ENCODE measurements at regions not wholly inside any gene's neighbourhood (a gene's known extent, or its start where the extent isn't known, plus 50 kb on each side); places are given as distances from the start of the nearest gene placed in this dataset.
"Not testable (repeated sequence)": the region's sequence is repeated elsewhere in the genome, so short reads cannot be mapped to it uniquely, and the experiment has no call there.

- H3K9me3 ChIP-seq, result not testable (repeated sequence)
These were observed 129.1 kb downstream of the CCT8L2 start for GRCh38 chr22:16463472-16463871.

GRCh38 chr22:16447451-16447850 is 145.2 kb downstream of the CCT8L2 start:
- H3K9me3 ChIP-seq; DNase-seq (ENCODE audit: extremely low spot score in 2 of 2); intact Hi-C loops (cut with DNase I); H3K4me3 ChIP-seq; H3K4me1 ChIP-seq; H3K27me3 ChIP-seq; H3K36me3 ChIP-seq; H3K27ac ChIP-seq: not testable (repeated sequence)

More at GRCh38 chr22:16463472-16463871, 129.1 kb downstream of the CCT8L2 start:
- H3K4me3 ChIP-seq; H3K36me3 ChIP-seq; DNase-seq (ENCODE audit: extremely low spot score in 2 of 2); H3K27ac ChIP-seq; intact Hi-C loops (cut with DNase I); H3K27me3 ChIP-seq; H3K4me1 ChIP-seq: not testable (repeated sequence)

GRCh38 chr22:16446755-16447440 is 145.7 kb downstream of the CCT8L2 start:
- H3K27me3 ChIP-seq; H3K36me3 ChIP-seq; H3K27ac ChIP-seq; H3K4me1 ChIP-seq; H3K9me3 ChIP-seq; DNase-seq (ENCODE audit: extremely low spot score in 2 of 2); intact Hi-C loops (cut with DNase I); H3K4me3 ChIP-seq: not testable (repeated sequence)

DNA sequence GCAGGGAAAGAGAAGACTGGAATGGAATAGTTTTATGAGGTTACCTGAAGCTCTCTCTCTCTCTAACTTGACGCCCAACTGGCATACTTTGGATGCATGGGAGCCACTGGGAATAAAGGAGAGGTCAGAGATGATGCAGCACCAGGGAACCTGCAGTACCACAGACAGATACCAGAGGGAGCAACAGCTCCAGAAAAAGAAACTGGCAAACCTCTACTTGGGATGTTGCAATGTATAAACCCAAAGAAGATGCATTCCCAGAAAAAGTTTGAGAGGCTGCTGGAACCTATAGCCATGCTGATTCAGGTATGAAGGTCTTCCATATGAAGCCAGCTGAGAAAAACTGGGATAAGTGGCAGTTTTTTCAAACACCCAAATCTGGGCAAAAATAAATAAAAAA is 151.6 kb downstream of the CCT8L2 start:
- H3K36me3 ChIP-seq; H3K4me1 ChIP-seq; H3K27me3 ChIP-seq; H3K9me3 ChIP-seq; H3K4me3 ChIP-seq; intact Hi-C loops (cut with DNase I); H3K27ac ChIP-seq; DNase-seq (ENCODE audit: extremely low spot score in 2 of 2): not testable (repeated sequence)
- TF ChIP-seq CTCF (IDR thresholded peaks at IDR 0.05), result peak in 1 of 3 experiments; percentile 7

DNA sequence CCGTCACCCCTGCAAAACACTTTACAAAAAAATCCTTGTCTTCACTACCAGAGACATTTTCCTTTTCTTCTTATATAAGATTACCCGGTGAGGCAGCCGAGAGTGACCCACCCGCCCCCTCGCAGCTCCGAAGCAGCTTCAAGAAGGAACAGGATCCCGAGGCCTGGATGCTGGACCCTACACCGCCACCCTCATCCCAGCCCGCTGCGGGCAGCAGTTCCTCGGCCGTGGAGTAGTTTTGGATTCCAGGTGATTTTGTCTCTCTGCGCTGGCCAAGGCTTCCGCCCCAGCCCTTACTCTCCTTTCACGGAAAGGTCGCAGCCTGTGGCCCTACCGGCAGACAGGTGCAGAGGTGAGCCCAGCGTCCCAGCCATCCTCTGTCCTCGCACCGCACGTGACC is 169.1 kb downstream of the CCT8L2 start:
- H3K9me3 ChIP-seq; H3K27me3 ChIP-seq; intact Hi-C loops (cut with DNase I); DNase-seq (ENCODE audit: extremely low spot score in 2 of 2); H3K4me3 ChIP-seq; H3K27ac ChIP-seq; H3K4me1 ChIP-seq; H3K36me3 ChIP-seq: not testable (repeated sequence)

DNA sequence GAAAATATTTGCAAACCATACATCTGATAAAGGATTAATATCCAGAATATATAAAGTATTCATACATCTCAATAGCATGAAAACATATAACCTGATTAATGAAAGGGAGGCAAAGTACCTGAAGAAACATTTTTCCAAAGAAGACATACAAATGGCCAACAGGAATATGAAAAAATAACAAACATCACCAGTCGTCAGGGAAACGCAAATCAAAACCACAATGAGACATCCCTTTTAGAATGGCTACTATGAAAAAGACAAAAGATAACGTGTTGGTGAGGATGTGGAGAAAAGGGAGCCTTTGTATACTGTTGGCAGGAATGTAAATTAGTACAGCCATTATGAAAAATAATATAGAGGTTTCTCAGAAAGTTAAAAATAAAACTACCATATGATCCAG is 175.1 kb downstream of the CCT8L2 start:
- H3K27me3 ChIP-seq; H3K27ac ChIP-seq; H3K4me1 ChIP-seq; H3K4me3 ChIP-seq; intact Hi-C loops (cut with DNase I); H3K36me3 ChIP-seq; DNase-seq (ENCODE audit: extremely low spot score in 2 of 2); H3K9me3 ChIP-seq: not testable (repeated sequence)

DNA sequence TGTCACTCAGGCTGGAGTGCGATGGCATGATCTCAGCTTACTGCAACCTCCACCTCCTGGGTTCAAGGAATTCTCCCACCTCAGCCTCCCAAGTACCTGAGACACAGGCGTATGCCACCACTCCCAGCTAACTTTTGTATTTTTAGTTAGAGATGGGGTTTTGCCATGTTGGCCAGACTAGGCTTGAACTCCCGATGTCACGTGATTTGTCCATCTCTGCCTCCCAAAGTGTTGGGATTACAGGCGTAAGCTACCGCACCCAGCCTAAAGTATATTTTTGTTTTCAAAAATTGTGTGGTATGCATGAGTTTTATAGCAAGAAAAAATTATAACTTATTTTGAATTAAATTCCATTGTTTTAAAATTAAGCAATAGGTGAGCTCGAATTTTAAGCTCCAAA is 188.0 kb downstream of the CCT8L2 start:
- H3K27me3 ChIP-seq; H3K27ac ChIP-seq; H3K4me1 ChIP-seq; H3K9me3 ChIP-seq; intact Hi-C loops (cut with DNase I); DNase-seq (ENCODE audit: extremely low spot score in 2 of 2); H3K36me3 ChIP-seq; H3K4me3 ChIP-seq: not testable (repeated sequence)

GRCh38 chr22:16403661-16404060 is 188.9 kb downstream of the CCT8L2 start:
- H3K4me1 ChIP-seq; intact Hi-C loops (cut with DNase I); DNase-seq (ENCODE audit: extremely low spot score in 2 of 2); H3K27me3 ChIP-seq; H3K27ac ChIP-seq; H3K36me3 ChIP-seq; H3K9me3 ChIP-seq; H3K4me3 ChIP-seq: not testable (repeated sequence)

DNA sequence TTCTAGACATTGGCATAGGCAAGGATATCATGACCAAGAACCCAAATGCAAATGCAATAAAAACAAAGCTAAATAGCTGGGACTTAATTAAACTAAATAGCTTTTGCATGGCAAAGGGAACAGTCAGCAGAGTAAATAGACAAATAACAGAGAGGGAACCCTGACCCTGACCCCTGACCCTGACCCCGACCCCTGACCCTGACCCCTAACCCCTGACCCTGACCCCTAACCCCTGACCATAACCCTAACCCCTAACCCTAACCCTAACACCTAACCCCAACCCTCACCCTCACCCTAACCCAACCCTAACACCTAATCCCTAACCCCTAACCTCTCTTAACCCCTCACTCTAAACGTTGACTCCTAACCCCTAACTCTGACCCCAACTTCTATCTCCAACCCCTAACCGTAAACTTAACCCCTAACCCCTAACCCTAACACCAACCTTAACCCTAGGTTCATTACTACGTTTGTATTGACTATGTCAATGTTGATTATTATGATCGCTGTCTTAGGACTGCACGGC is 189.7 kb downstream of the CCT8L2 start:
- H3K4me3 ChIP-seq; intact Hi-C loops (cut with DNase I); H3K4me1 ChIP-seq; H3K27ac ChIP-seq; DNase-seq (ENCODE audit: extremely low spot score in 2 of 2); H3K27me3 ChIP-seq; H3K9me3 ChIP-seq; H3K36me3 ChIP-seq: not testable (repeated sequence)

GRCh38 chr22:16393476-16393875 is 199.1 kb downstream of the CCT8L2 start:
- H3K27me3 ChIP-seq; H3K4me3 ChIP-seq; H3K9me3 ChIP-seq; H3K36me3 ChIP-seq; H3K4me1 ChIP-seq; H3K27ac ChIP-seq; DNase-seq (ENCODE audit: extremely low spot score in 2 of 2); intact Hi-C loops (cut with DNase I): not testable (repeated sequence)

- H3K4me1 ChIP-seq; H3K9me3 ChIP-seq; H3K4me3 ChIP-seq; H3K36me3 ChIP-seq; H3K27ac ChIP-seq; DNase-seq (ENCODE audit: extremely low spot score in 2 of 2); H3K27me3 ChIP-seq; intact Hi-C loops (cut with DNase I): not testable (repeated sequence)
These were observed 201.1 kb downstream of the CCT8L2 start for GRCh38 chr22:16391417-16391930.

DNA sequence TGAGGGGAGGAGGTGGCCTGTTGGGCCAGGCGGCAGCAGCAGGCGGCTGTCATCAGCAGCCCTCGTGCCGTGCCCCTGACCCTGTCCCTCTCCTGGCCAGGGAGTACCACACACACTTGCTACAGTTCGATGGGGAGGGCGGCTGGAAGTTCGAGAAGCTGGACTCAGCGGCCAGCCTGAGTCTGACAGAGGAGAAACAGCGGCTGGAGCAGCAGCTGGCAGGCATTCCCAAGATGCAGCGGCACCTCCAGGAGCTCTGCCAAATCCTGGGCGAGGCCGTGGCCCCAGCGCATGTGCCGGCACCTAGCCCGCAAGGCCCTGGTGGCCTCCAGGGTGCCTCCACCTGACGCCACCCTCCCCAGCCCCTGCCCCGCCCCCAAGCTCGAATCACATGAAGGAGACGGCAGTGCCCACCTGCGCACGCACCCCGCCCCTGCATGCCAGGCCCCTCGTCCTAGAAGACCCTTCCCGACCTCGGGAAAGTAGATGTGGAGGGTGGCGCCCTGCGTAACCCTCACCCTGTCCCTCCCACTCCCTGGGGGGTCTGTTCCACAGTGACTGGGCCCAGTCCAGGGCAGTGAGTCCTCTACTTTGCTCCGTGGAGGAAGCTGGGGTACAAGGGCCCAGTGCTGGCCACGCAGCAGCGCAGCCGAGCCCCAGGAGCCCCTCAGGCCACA is 201.9 kb downstream of the CCT8L2 start:
- intact Hi-C loops (cut with DNase I), result not testable (repeated sequence)

GRCh38 chr22:16390046-16390445 is 202.6 kb downstream of the CCT8L2 start:
- H3K27me3 ChIP-seq; H3K4me1 ChIP-seq; intact Hi-C loops (cut with DNase I); DNase-seq (ENCODE audit: extremely low spot score in 2 of 2); H3K27ac ChIP-seq; H3K4me3 ChIP-seq; H3K36me3 ChIP-seq; H3K9me3 ChIP-seq: not testable (repeated sequence)

More for the DNA sequence above, 201.9 kb downstream of the CCT8L2 start:
- not testable (repeated sequence) for H3K9me3 ChIP-seq; H3K27me3 ChIP-seq; H3K4me1 ChIP-seq; H3K36me3 ChIP-seq; DNase-seq (ENCODE audit: extremely low spot score in 2 of 2); H3K27ac ChIP-seq; H3K4me3 ChIP-seq

All from vagina (tissue), 2 donors.